Prostate gland (tissue), 2 donors: ENCODE measurements at regions not wholly inside any gene's neighbourhood (a gene's known extent, or its start where the extent isn't known, plus 50 kb on each side); places are given as distances from the start of the nearest gene placed in this dataset.

Source experiments
- POLR2A ChIP-seq: fragments of 450-650 bp; IDR thresholded peaks from one replicate; pipeline ENCODE4 v1.6.1; 2016; ENCODE audit warnings: antibody characterized with exemption, mild to moderate bottlenecking
- TF ChIP-seq, protein P1 (sequence below), 4 experiments: fragments of 200-600 bp in 2 of 4; fragments of 450-650 bp in 2 of 4; sonication (generic) in 2 of 4; IDR thresholded peaks; 1 replicate in 3 of 4; 2 replicates in 1 of 4; pipeline ENCODE4 v1.5.1; 2016 to 2019; ENCODE audit warnings: antibody characterized with exemption in 4 of 4, mild to moderate bottlenecking in 2 of 4, moderate library complexity in 2 of 4

DNA sequence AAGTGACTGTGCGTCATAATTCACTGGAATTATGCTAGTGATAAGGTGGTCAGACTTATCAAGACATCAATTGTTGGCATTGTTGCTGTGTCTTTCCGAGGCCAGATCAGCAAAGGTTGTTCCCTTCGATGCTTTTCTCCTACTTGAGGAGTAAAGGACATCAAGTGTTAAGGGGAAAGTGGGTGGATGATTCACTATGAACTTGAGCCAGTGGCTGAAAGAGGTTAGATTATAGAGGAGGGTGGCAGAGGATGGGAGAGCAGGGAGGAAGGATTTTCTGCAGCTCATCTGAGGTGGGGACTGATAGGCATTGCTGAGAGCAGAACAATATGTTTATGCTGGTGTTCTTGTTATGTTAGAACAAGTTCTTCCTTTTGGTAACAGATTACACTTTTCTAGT lies 131.4 kb upstream of the AGR3 start:
- TF ChIP-seq, protein P1, sequence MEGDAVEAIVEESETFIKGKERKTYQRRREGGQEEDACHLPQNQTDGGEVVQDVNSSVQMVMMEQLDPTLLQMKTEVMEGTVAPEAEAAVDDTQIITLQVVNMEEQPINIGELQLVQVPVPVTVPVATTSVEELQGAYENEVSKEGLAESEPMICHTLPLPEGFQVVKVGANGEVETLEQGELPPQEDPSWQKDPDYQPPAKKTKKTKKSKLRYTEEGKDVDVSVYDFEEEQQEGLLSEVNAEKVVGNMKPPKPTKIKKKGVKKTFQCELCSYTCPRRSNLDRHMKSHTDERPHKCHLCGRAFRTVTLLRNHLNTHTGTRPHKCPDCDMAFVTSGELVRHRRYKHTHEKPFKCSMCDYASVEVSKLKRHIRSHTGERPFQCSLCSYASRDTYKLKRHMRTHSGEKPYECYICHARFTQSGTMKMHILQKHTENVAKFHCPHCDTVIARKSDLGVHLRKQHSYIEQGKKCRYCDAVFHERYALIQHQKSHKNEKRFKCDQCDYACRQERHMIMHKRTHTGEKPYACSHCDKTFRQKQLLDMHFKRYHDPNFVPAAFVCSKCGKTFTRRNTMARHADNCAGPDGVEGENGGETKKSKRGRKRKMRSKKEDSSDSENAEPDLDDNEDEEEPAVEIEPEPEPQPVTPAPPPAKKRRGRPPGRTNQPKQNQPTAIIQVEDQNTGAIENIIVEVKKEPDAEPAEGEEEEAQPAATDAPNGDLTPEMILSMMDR (IDR thresholded peaks at IDR 0.05): no peak
- no peak for TF ChIP-seq POLR2A
